ENCODE measurements at regions not wholly inside any gene's neighbourhood (a gene's known extent, or its start where the extent isn't known, plus 50 kb on each side); places are given as distances from the start of the nearest gene placed in this dataset.

DNA sequence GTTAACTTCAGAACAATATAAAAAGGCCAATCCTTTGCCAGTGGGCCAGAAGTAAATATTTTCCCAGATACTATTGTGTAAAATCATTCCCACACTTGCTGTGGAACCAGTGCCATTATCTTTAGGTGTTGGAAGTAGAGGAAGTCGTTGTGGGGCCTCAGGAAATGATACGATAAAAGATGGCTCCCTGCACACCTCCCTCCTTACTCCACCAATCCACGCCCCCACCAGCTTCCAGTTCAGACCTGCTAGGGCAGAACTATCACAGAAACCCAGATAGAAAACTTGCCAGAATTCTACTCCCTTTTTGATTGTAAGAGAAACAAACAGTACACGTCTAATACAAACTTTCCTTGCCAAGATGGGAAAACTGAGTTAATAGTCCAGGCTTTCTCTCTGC is 173.0 kb upstream of the FMN2 start:
- Histone ChIP-seq H2BK120ac (ENCODE audit: low read depth, low read length) (no peak overlapping the region), H3K18ac (ENCODE audit: low read length) (no peak overlapping the region), H2AFZ (ENCODE audit: low read length) (peak overlapping the region; percentile 61), H3K4me1 (ENCODE audit: control insufficient read depth in 2 of 2, insufficient read depth in 1 of 2, low read depth in 1 of 2, low read length in 2 of 2) (no peaks in the 10 kb centered on the region), H2BK15ac (ENCODE audit: low read length) (no peak overlapping the region), H4K91ac (ENCODE audit: low read depth, low read length, poor library complexity) (no peak overlapping the region), H3K9me3 (replicated peaks in 1 of 2; ENCODE audit: control insufficient read depth in 2 of 2, insufficient read depth in 1 of 2, low read depth in 1 of 2, low read length in 2 of 2) (no peaks in the 10 kb centered on the region), H3K4me3 (ENCODE audit: low read length in 2 of 2) (no peak overlapping the region), H3K9ac (ENCODE audit: low read depth, low read length, poor library complexity) (no peak overlapping the region), H3K27ac (replicated peaks; ENCODE audit: low read length) (no peak overlapping the region), H3K79me1 (ENCODE audit: low read depth, low read length) (no peaks in the 10 kb centered on the region), H3K36me3 (replicated peaks in 1 of 2; ENCODE audit: control insufficient read depth in 2 of 2, insufficient read depth in 2 of 2, low read length in 2 of 2) (no peaks in the 10 kb centered on the region), H2AK5ac (ENCODE audit: low read depth, low read length) (no peak overlapping the region), H3K23ac (ENCODE audit: low read depth, low read length, poor library complexity) (no peak overlapping the region), H3K4ac (ENCODE audit: low read length) (no peak overlapping the region), H2BK5ac (ENCODE audit: low read length) (no peak overlapping the region), H3K14ac (ENCODE audit: low read length) (no peak overlapping the region), H2BK12ac (ENCODE audit: low read length) (no peak overlapping the region), H3K27me3 (ENCODE audit: control insufficient read depth in 3 of 3, insufficient read depth in 3 of 3, low read depth in 1 of 3, low read length in 3 of 3) (no peaks in the 10 kb centered on the region), H4K8ac (ENCODE audit: low read depth, low read length) (no peak overlapping the region), H3K4me2 (ENCODE audit: insufficient read depth, low read length, poor library complexity, severe bottlenecking) (no peak overlapping the region)
- no CpG with 5 or more reads among the region's 4 CpGs for WGBS, 2 donors (ENCODE audit: extremely low coverage in 2 of 2, insufficient read length in 2 of 2, insufficient replicate concordance in 1 of 2)
- DNase-seq (ENCODE audit: low spot score): no peak

DNA sequence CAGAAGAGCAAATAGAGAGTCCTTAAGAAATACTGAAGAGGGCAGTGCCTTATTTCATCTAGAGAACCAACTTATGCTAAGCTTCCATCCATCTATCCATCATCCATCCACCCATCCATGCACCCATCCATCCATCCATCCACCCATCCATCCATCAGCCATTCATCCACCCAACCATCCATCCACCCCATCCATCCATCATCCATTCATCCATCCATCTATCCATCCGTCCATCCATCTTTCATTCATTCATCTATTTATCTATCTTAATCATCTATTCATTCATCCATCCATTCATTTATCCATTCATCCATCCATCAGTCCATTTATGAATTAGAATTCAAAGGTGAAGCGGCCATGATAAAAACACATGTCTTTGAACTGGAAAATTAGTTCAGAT is 171.5 kb upstream of the FMN2 start:
- Histone ChIP-seq H3K79me1 (ENCODE audit: low read depth, low read length) (no peaks in the 10 kb centered on the region), H3K36me3 (replicated peaks in 1 of 2; ENCODE audit: control insufficient read depth in 2 of 2, insufficient read depth in 2 of 2, low read length in 2 of 2) (no peaks in the 10 kb centered on the region), H3K27ac (replicated peaks; ENCODE audit: low read length) (no peak overlapping the region), H3K4ac (ENCODE audit: low read length) (no peak overlapping the region), H4K8ac (ENCODE audit: low read depth, low read length) (no peak overlapping the region), H4K91ac (ENCODE audit: low read depth, low read length, poor library complexity) (no peak overlapping the region), H2AFZ (ENCODE audit: low read length) (no peak overlapping the region), H2BK5ac (ENCODE audit: low read length) (no peak overlapping the region), H2BK15ac (ENCODE audit: low read length) (no peak overlapping the region), H3K27me3 (ENCODE audit: control insufficient read depth in 3 of 3, insufficient read depth in 3 of 3, low read depth in 1 of 3, low read length in 3 of 3) (no peaks in the 10 kb centered on the region), H2AK5ac (ENCODE audit: low read depth, low read length) (no peak overlapping the region), H3K4me1 (ENCODE audit: control insufficient read depth in 2 of 2, insufficient read depth in 1 of 2, low read depth in 1 of 2, low read length in 2 of 2) (no peaks in the 10 kb centered on the region), H2BK12ac (ENCODE audit: low read length) (no peak overlapping the region), H3K9me3 (replicated peaks in 1 of 2; ENCODE audit: control insufficient read depth in 2 of 2, insufficient read depth in 1 of 2, low read depth in 1 of 2, low read length in 2 of 2) (no peaks in the 10 kb centered on the region), H3K18ac (ENCODE audit: low read length) (no peak overlapping the region), H2BK120ac (ENCODE audit: low read depth, low read length) (no peak overlapping the region), H3K14ac (ENCODE audit: low read length) (no peak overlapping the region), H3K9ac (ENCODE audit: low read depth, low read length, poor library complexity) (no peak overlapping the region), H3K23ac (ENCODE audit: low read depth, low read length, poor library complexity) (no peak overlapping the region), H3K4me2 (ENCODE audit: insufficient read depth, low read length, poor library complexity, severe bottlenecking) (no peak overlapping the region), H3K4me3 (ENCODE audit: low read length in 2 of 2) (no peak overlapping the region)
- WGBS, 2 donors (ENCODE audit: extremely low coverage in 2 of 2, insufficient read length in 2 of 2, insufficient replicate concordance in 1 of 2): 100% methylated on average over 1 of the region's 2 CpGs
- DNase-seq (ENCODE audit: low spot score): no peak

DNA sequence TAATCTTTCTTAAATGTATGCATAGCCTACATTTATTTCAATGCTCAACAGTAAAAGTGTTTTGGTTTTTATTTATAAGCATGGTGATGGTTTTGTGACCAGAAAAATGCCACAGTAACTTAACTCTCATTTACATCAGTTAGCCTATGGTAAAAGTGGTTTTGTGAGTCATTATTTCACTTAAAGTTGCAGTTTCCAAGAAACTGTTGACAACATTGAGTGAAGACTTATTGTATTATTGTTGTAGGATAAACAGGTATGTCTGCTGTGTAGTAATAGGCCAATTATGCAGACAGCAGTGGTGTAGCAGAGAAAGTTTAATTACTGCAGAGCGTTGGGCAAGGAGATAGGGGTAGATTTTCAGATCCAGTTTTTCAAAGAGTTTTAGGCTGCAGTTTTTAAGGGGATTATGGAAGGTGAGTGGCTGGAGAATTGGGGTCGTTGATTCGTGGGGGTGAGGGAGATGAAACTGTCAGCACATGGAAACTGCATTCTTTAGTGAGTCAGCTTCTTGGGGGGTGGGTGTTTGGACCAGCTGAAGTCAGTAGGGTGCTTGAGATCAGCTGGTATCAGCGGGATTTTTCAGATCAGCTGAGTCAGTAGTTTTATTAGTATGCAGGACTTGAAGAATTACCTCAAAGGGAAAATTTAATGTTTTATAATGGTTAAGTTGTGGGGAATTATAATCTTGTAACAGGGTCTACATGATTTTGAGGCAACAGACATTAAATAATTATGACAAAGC is 168.7 kb upstream of the FMN2 start:
- Histone ChIP-seq H2AK5ac (ENCODE audit: low read depth, low read length) (no peak overlapping the region), H3K4me3 (ENCODE audit: low read length in 2 of 2) (no peak overlapping the region), H3K23ac (ENCODE audit: low read depth, low read length, poor library complexity) (no peak overlapping the region), H3K27ac (replicated peaks; ENCODE audit: low read length) (no peak overlapping the region), H3K4me1 (ENCODE audit: control insufficient read depth in 2 of 2, insufficient read depth in 1 of 2, low read depth in 1 of 2, low read length in 2 of 2) (no peaks in the 10 kb centered on the region), H3K9me3 (replicated peaks in 1 of 2; ENCODE audit: control insufficient read depth in 2 of 2, insufficient read depth in 1 of 2, low read depth in 1 of 2, low read length in 2 of 2) (no peaks in the 10 kb centered on the region), H4K8ac (ENCODE audit: low read depth, low read length) (no peak overlapping the region), H3K4ac (ENCODE audit: low read length) (no peak overlapping the region), H2BK5ac (ENCODE audit: low read length) (no peak overlapping the region), H2BK120ac (ENCODE audit: low read depth, low read length) (no peak overlapping the region), H3K27me3 (ENCODE audit: control insufficient read depth in 3 of 3, insufficient read depth in 3 of 3, low read depth in 1 of 3, low read length in 3 of 3) (no peaks in the 10 kb centered on the region), H4K91ac (ENCODE audit: low read depth, low read length, poor library complexity) (no peak overlapping the region), H3K79me1 (ENCODE audit: low read depth, low read length) (no peaks in the 10 kb centered on the region), H2BK12ac (ENCODE audit: low read length) (no peak overlapping the region), H3K4me2 (ENCODE audit: insufficient read depth, low read length, poor library complexity, severe bottlenecking) (no peak overlapping the region), H3K18ac (ENCODE audit: low read length) (no peak overlapping the region), H2AFZ (ENCODE audit: low read length) (no peak overlapping the region), H3K36me3 (replicated peaks in 1 of 2; ENCODE audit: control insufficient read depth in 2 of 2, insufficient read depth in 2 of 2, low read length in 2 of 2) (no peaks in the 10 kb centered on the region), H3K14ac (ENCODE audit: low read length) (no peak overlapping the region), H2BK15ac (ENCODE audit: low read length) (no peak overlapping the region), H3K9ac (ENCODE audit: low read depth, low read length, poor library complexity) (no peak overlapping the region)
- no CpG with 5 or more reads among the region's 4 CpGs for WGBS, 2 donors (ENCODE audit: extremely low coverage in 2 of 2, insufficient read length in 2 of 2, insufficient replicate concordance in 1 of 2)
- no peak for DNase-seq (ENCODE audit: low spot score)

DNA sequence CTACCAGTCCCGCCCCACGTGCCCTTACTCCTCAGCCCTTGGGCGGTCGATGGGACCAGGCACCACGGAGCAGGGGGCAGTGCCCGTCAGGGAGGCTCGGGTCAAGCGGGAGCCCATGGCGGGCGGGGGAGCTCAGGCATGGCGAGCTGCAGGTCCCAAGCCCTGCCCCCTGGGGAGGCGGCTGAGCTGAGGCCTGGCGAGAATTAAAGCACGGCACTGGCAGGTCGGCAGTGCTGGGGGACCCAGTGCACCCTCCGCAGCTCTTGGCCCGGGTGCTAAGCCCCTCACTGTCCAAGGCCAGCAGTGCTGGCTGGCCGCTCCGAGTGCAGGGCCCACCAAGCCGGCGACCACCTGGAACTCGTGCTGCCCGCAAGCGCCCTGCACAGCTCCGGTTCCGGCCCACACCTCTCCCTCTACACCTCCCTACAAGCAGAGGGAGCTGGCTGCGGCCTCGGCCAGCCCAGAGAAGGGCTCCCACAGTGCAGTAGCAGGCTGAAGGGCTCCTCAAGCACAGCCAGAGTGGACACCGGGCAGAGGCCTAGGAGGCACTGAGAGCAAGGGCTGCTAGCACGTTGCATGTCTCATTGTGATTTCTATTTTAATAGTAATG is 166.8 kb upstream of the FMN2 start:
- Histone ChIP-seq H3K27ac (replicated peaks; ENCODE audit: low read length) (no peak overlapping the region), H3K4ac (ENCODE audit: low read length) (no peak overlapping the region), H2BK15ac (ENCODE audit: low read length) (no peak overlapping the region), H3K18ac (ENCODE audit: low read length) (no peak overlapping the region), H2AK5ac (ENCODE audit: low read depth, low read length) (no peak overlapping the region), H2BK5ac (ENCODE audit: low read length) (no peak overlapping the region), H4K8ac (ENCODE audit: low read depth, low read length) (no peak overlapping the region), H3K79me1 (ENCODE audit: low read depth, low read length) (no peaks in the 10 kb centered on the region), H4K91ac (ENCODE audit: low read depth, low read length, poor library complexity) (no peak overlapping the region), H3K23ac (ENCODE audit: low read depth, low read length, poor library complexity) (no peak overlapping the region), H3K14ac (ENCODE audit: low read length) (peak overlapping the region; percentile 63), H3K27me3 (ENCODE audit: control insufficient read depth in 3 of 3, insufficient read depth in 3 of 3, low read depth in 1 of 3, low read length in 3 of 3) (no peaks in the 10 kb centered on the region), H2BK12ac (ENCODE audit: low read length) (no peak overlapping the region), H3K4me1 (ENCODE audit: control insufficient read depth in 2 of 2, insufficient read depth in 1 of 2, low read depth in 1 of 2, low read length in 2 of 2) (no peaks in the 10 kb centered on the region), H2BK120ac (ENCODE audit: low read depth, low read length) (no peak overlapping the region), H3K9me3 (replicated peaks in 1 of 2; ENCODE audit: control insufficient read depth in 2 of 2, insufficient read depth in 1 of 2, low read depth in 1 of 2, low read length in 2 of 2) (no peaks in the 10 kb centered on the region), H3K4me2 (ENCODE audit: insufficient read depth, low read length, poor library complexity, severe bottlenecking) (no peak overlapping the region), H2AFZ (ENCODE audit: low read length) (no peak overlapping the region), H3K9ac (ENCODE audit: low read depth, low read length, poor library complexity) (no peak overlapping the region), H3K36me3 (replicated peaks in 1 of 2; ENCODE audit: control insufficient read depth in 2 of 2, insufficient read depth in 2 of 2, low read length in 2 of 2) (no peaks in the 10 kb centered on the region), H3K4me3 (ENCODE audit: low read length in 2 of 2) (peak overlapping the region in 1 of 2 donors; percentile 35)
- no CpG with 5 or more reads among the region's 30 CpGs for WGBS, 2 donors (ENCODE audit: extremely low coverage in 2 of 2, insufficient read length in 2 of 2, insufficient replicate concordance in 1 of 2)
- DNase-seq (ENCODE audit: low spot score): no peak
